AG04449 (cell line): ENCODE measurements at regions not wholly inside any gene's neighbourhood (a gene's known extent, or its start where the extent isn't known, plus 50 kb on each side); places are given as distances from the start of the nearest gene placed in this dataset.

ENCODE experiments used
- CTCF ChIA-PET: fragments of 350-600 bp; formaldehyde crosslinking; extraction: SDS; loops from one replicate; lab custom pipeline; 2021; ENCODE audit warnings: antibody characterized with exemption; lab: Yijun Ruan, JAX
- POLR2A ChIA-PET: fragments of 400-600, 350-600 bp; formaldehyde crosslinking; extraction: SDS; loops from one replicate; lab custom pipeline; 2020; ENCODE audit warnings: antibody characterized with exemption, inconsistent platforms; lab: Yijun Ruan, JAX
- DNase-seq: peaks from one replicate; pipeline ENCODE4 v3.0.0-alpha.2; 2010; ENCODE audit warnings: low read depth, low spot score
- H3K4me3 ChIP-seq: 2 replicates; pipeline ENCODE4 v1.5.1; 2011; ENCODE audit warnings: low read depth, mild to moderate bottlenecking, control low read depth, low read length
- TF ChIP-seq, protein P1 (sequence below): IDR thresholded peaks from one replicate; pipeline ENCODE4 v1.5.1; 2011; ENCODE audit warnings: mild to moderate bottlenecking, moderate library complexity, low read length, control low read depth, inconsistent platforms; ENCODE audit not compliant: insufficient read depth; ENCODE audit errors: missing control alignments

DNA sequence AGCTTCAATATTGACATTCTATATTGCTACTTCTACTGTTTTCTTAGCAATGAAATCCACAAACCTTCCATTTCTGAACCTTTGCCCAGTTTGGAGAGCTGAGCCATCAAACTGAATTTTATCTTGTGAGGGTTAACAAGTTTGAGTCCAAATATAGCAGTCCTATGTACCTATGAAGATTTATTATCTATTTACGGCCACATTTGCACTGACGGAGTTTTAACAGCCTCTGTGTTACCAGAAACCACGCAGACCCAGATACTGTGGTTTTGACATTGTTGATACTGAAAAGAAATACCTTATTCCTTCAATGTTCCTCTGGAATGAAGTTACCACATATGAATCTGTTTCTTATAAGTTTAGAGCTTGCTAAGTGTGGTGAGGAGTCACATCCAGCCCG lies 172.6 kb downstream of the FGFR2 start:
- ChIA-PET CTCF (no interaction called here), POLR2A (no interaction called here)
- TF ChIP-seq, protein P1, sequence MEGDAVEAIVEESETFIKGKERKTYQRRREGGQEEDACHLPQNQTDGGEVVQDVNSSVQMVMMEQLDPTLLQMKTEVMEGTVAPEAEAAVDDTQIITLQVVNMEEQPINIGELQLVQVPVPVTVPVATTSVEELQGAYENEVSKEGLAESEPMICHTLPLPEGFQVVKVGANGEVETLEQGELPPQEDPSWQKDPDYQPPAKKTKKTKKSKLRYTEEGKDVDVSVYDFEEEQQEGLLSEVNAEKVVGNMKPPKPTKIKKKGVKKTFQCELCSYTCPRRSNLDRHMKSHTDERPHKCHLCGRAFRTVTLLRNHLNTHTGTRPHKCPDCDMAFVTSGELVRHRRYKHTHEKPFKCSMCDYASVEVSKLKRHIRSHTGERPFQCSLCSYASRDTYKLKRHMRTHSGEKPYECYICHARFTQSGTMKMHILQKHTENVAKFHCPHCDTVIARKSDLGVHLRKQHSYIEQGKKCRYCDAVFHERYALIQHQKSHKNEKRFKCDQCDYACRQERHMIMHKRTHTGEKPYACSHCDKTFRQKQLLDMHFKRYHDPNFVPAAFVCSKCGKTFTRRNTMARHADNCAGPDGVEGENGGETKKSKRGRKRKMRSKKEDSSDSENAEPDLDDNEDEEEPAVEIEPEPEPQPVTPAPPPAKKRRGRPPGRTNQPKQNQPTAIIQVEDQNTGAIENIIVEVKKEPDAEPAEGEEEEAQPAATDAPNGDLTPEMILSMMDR = no peak
- no peak overlapping the region for H3K4me3 ChIP-seq
- no peak for DNase-seq

DNA sequence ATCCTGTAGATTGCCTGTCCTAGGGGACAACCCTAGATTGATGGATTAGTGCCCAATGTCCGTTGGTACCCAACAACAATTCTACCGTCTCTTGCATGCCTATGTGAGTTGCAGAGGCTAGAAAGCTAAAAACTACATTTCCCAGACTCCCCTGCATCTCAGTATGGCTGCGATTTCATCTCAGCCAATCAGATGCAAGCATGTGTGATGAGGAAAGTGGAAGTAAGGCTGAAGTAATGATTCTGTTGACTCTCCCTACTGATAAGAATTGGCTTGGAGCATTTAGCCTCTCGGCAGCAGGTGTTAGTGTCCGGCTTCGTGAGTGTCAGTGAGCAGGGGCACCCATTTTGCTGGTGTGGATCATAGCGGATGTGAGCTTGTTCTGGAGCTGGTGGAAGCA lies 171.9 kb downstream of the FGFR2 start:
- H3K4me3 ChIP-seq = no peak overlapping the region
- CTCF ChIA-PET = no interaction called here
- POLR2A ChIA-PET = no interaction called here
- TF ChIP-seq, protein P1 = no peak
- no peak for DNase-seq
